WTC11 (cell line): ENCODE measurements at regions not wholly inside any gene's neighbourhood (a gene's known extent, or its start where the extent isn't known, plus 50 kb on each side); places are given as distances from the start of the nearest gene placed in this dataset.

Experiments used
- ATAC-seq: fragments of 200-7000 bp; cut with Tn5 transposase; 2 replicates; pipeline ENCODE4 v1.10.0; 2021; ENCODE audit warnings: mild to moderate bottlenecking, moderate library complexity
- CTCF ChIA-PET: fragments of 300-600 bp; sonication (Branson Sonifier 250); formaldehyde crosslinking; loops from one replicate; lab custom pipeline; 2021; ENCODE audit warnings: antibody characterized with exemption; lab: Charles Lee
- POLR2A ChIA-PET: fragments of 350-600 bp; sonication (Branson Sonifier 250); formaldehyde crosslinking; loops from one replicate; lab custom pipeline; 2021; ENCODE audit warnings: antibody characterized with exemption; lab: Charles Lee
- DNase-seq: peaks from one replicate; pipeline ENCODE4 v3.0.0; 2021; ENCODE audit warnings: low spot score
- H3K27ac Mint-ChIP-seq: 2 replicates; pipeline ENCODE4 v1.8.0; 2021; ENCODE audit warnings: mixed read lengths
- H3K27me3 Mint-ChIP-seq: 2 replicates; pipeline ENCODE4 v1.8.0; 2021; ENCODE audit warnings: low read depth, mild to moderate bottlenecking, moderate library complexity, mixed read lengths
- H3K36me3 Mint-ChIP-seq: 2 replicates; pipeline ENCODE4 v1.8.0; 2021; ENCODE audit warnings: mixed read lengths
- H3K4me1 Mint-ChIP-seq: 2 replicates; pipeline ENCODE4 v1.8.0; 2022; ENCODE audit warnings: mixed read lengths
- H3K4me3 Mint-ChIP-seq: 2 replicates; pipeline ENCODE4 v1.8.0; 2021; ENCODE audit warnings: mild to moderate bottlenecking, moderate library complexity, mixed read lengths
- H3K9me3 Mint-ChIP-seq: 2 replicates; pipeline ENCODE4 v1.8.0; 2021; ENCODE audit warnings: mixed read lengths
- AFF4 ChIP-seq: sonication (generic); formaldehyde crosslinking; IDR thresholded peaks from 2 replicates; pipeline ENCODE4 v1.8.1; 2023; ENCODE audit warnings: mild to moderate bottlenecking, missing genetic modification reagents, borderline replicate concordance
- ATF6 ChIP-seq: sonication (generic); formaldehyde crosslinking; IDR thresholded peaks from 2 replicates; pipeline ENCODE4 v1.8.1; 2023; ENCODE audit warnings: mild to moderate bottlenecking, missing genetic modification reagents
- CBFB ChIP-seq: sonication (generic); formaldehyde crosslinking; IDR thresholded peaks from 2 replicates; pipeline ENCODE4 v1.8.1; 2022; ENCODE audit warnings: mild to moderate bottlenecking, low read depth, missing genetic modification reagents
- CDX4 ChIP-seq: fragments of 250-450 bp; sonication (Bioruptor Pico); IDR thresholded peaks from 2 replicates; pipeline ENCODE4 v1.9.0; 2021; ENCODE audit warnings: moderate library complexity, mild to moderate bottlenecking, inconsistent platforms, borderline replicate concordance
- CREB1 ChIP-seq: sonication (generic); formaldehyde crosslinking; IDR thresholded peaks from 2 replicates; pipeline ENCODE4 v1.8.0; 2023; ENCODE audit warnings: mild to moderate bottlenecking, missing genetic modification reagents
- CREM ChIP-seq: sonication (generic); formaldehyde crosslinking; IDR thresholded peaks from 2 replicates; pipeline ENCODE4 v1.8.1; 2022; ENCODE audit warnings: mild to moderate bottlenecking, missing genetic modification reagents, moderate library complexity
- E2F4 ChIP-seq: sonication (generic); formaldehyde crosslinking; IDR thresholded peaks from 2 replicates; pipeline ENCODE4 v1.8.1; 2022; ENCODE audit warnings: low read depth, mild to moderate bottlenecking, moderate library complexity, missing genetic modification reagents, borderline replicate concordance
- ETV6 ChIP-seq: sonication (generic); formaldehyde crosslinking; IDR thresholded peaks from 2 replicates; pipeline ENCODE4 v1.8.1; 2022; ENCODE audit warnings: mild to moderate bottlenecking, missing genetic modification reagents
- FOXJ3 ChIP-seq: sonication (generic); formaldehyde crosslinking; IDR thresholded peaks from 2 replicates; pipeline ENCODE4 v1.9.0; 2021; ENCODE audit warnings: missing genetic modification reagents, mild to moderate bottlenecking, borderline replicate concordance
- FOXP1 ChIP-seq: sonication (generic); formaldehyde crosslinking; IDR thresholded peaks from 2 replicates; pipeline ENCODE4 v1.8.0; 2022; ENCODE audit warnings: missing genetic modification reagents, mild to moderate bottlenecking, moderate library complexity, borderline replicate concordance
- JAZF1 ChIP-seq: fragments of 250-450 bp; sonication (Bioruptor Pico); IDR thresholded peaks from 2 replicates; pipeline ENCODE4 v1.9.0; 2021; ENCODE audit warnings: moderate library complexity, mild to moderate bottlenecking, inconsistent platforms
- KAT7 ChIP-seq: sonication (generic); formaldehyde crosslinking; IDR thresholded peaks from 2 replicates; pipeline ENCODE4 v1.8.1; 2023; ENCODE audit warnings: missing genetic modification reagents, mild to moderate bottlenecking, borderline replicate concordance
- MYBL2 ChIP-seq: sonication (generic); formaldehyde crosslinking; IDR thresholded peaks from 2 replicates; pipeline ENCODE4 v1.8.1; 2023; ENCODE audit warnings: mild to moderate bottlenecking, moderate library complexity, missing genetic modification reagents
- PRDM15 ChIP-seq: sonication (generic); formaldehyde crosslinking; IDR thresholded peaks from 2 replicates; pipeline ENCODE4 v1.8.0; 2022; ENCODE audit warnings: missing genetic modification reagents
- STAT6 ChIP-seq: sonication (generic); formaldehyde crosslinking; conservative IDR thresholded peaks from 2 replicates; pipeline ENCODE4 v1.8.1; 2023; ENCODE audit warnings: mild to moderate bottlenecking, low read depth, missing genetic modification reagents, moderate library complexity
- TEAD1 ChIP-seq: sonication (generic); formaldehyde crosslinking; IDR thresholded peaks from 2 replicates; pipeline ENCODE4 v1.8.0; 2022; ENCODE audit warnings: mild to moderate bottlenecking, missing genetic modification reagents
- TP53 ChIP-seq: sonication (generic); formaldehyde crosslinking; IDR thresholded peaks from 2 replicates; pipeline ENCODE4 v1.8.1; 2023; ENCODE audit warnings: mild to moderate bottlenecking, missing genetic modification reagents
- ZNF396 ChIP-seq: fragments of 250-450 bp; sonication (Bioruptor Pico); IDR thresholded peaks from 2 replicates; pipeline ENCODE4 v1.8.0; 2021; ENCODE audit warnings: mild to moderate bottlenecking, moderate library complexity, borderline replicate concordance

- H3K27me3 Mint-ChIP-seq = peaks cover 5% of the 10 kb centered on the region
- ATAC-seq (no peak), DNase-seq (no peak)
- H3K9me3 Mint-ChIP-seq = peaks cover 28% of the 10 kb centered on the region
- no peak for TF ChIP-seq CBFB (CRISPR knock-in tag)
- TF ChIP-seq E2F4 (CRISPR knock-in tag) = no peak
- no peak for TF ChIP-seq CDX4
- TF ChIP-seq TEAD1 (CRISPR knock-in tag) = no peak
- TF ChIP-seq CREM (CRISPR knock-in tag) = no peak
- TF ChIP-seq ZNF396 (CRISPR knock-in tag) = no peak
- TF ChIP-seq AFF4 = no peak
- TF ChIP-seq CREB1 = no peak
- no peak for TF ChIP-seq STAT6 (CRISPR knock-in tag)
- no peak for TF ChIP-seq MYBL2 (CRISPR knock-in tag)
- TF ChIP-seq ETV6 (CRISPR knock-in tag) = no peak
- TF ChIP-seq KAT7 (CRISPR knock-in tag) = no peak
- TF ChIP-seq ATF6 = no peak
- TF ChIP-seq JAZF1 (CRISPR knock-in tag) = no peak
- TF ChIP-seq FOXJ3 (CRISPR knock-in tag) = no peak
- TF ChIP-seq TP53 (CRISPR knock-in tag) = no peak
- TF ChIP-seq PRDM15 (CRISPR knock-in tag) = no peak
- TF ChIP-seq FOXP1 (CRISPR knock-in tag) = no peak
- ChIA-PET POLR2A (no interaction called here), CTCF (interaction anchor here (1.0 kb wide), 1 partner anchor 127 kb away, joined by 4 read pairs; no protein-coding TSS in a partner anchor)
- no peak overlapping the region for H3K27ac Mint-ChIP-seq
- H3K36me3 Mint-ChIP-seq = no peaks in the 10 kb centered on the region; the same call in 1 of the 2 replicates
- no peak overlapping the region for H3K4me3 Mint-ChIP-seq
- H3K4me1 Mint-ChIP-seq = peaks cover 15% of the 10 kb centered on the region
These were observed 189.9 kb upstream of the TWIST2 start for GRCh38 chr2:238658054-238658407.
